Brain pericyte (primary cell): ENCODE measurements at regions not wholly inside any gene's neighbourhood (a gene's known extent, or its start where the extent isn't known, plus 50 kb on each side); places are given as distances from the start of the nearest gene placed in this dataset.

Source experiments
- DNase-seq: peaks from one replicate; pipeline ENCODE4 v3.0.0-alpha.2; 2012; ENCODE audit warnings: low read depth, low spot score

GRCh38 chr14:22456421-22456820 lies 132.6 kb downstream of the DAD1 start:
- no peak for DNase-seq

GRCh38 chr14:22452330-22452729 lies 136.7 kb downstream of the DAD1 start:
- DNase-seq: no peak

- DNase-seq: no peak
Observed at GRCh38 chr14:22450266-22450665, 138.8 kb downstream of the DAD1 start.

GRCh38 chr14:22449600-22449905 lies 139.5 kb downstream of the DAD1 start:
- DNase-seq: no peak

DNA sequence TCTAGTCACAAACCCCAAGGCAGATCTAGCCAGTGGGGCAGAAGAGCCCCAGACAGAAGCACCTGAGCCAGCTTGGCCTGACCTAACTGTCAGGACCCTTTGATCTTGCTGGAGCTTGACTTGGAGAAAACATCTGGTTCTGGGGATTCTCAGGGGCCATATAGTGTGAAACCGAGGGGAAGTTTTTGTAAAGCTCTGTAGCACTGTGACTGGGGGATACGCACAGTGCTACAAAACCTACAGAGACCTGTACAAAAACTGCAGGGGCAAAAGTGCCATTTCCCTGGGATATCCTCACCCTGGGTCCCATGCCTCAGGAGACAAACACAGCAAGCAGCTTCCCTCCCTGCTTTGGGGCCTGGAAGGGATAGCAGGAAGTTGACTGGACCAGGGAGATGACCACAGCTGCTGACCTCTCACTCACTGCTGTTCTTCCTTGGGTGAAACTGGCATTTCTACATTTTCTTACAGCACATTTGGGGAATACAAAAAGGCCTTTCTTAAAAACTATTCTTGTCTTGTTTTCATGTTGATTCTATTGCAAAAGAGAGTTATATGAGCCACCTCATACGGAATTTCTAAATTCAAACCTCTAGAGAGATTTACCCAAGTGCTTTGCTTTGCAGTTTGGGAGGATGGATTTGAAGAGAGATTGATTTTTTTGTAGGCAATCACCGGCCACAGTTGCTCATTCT lies 140.0 kb downstream of the DAD1 start:
- no peak for DNase-seq

- no peak for DNase-seq
Observed at GRCh38 chr14:22448035-22448904, 140.8 kb downstream of the DAD1 start.

GRCh38 chr14:22438742-22439141 lies 150.3 kb downstream of the DAD1 start:
- DNase-seq: no peak

DNA sequence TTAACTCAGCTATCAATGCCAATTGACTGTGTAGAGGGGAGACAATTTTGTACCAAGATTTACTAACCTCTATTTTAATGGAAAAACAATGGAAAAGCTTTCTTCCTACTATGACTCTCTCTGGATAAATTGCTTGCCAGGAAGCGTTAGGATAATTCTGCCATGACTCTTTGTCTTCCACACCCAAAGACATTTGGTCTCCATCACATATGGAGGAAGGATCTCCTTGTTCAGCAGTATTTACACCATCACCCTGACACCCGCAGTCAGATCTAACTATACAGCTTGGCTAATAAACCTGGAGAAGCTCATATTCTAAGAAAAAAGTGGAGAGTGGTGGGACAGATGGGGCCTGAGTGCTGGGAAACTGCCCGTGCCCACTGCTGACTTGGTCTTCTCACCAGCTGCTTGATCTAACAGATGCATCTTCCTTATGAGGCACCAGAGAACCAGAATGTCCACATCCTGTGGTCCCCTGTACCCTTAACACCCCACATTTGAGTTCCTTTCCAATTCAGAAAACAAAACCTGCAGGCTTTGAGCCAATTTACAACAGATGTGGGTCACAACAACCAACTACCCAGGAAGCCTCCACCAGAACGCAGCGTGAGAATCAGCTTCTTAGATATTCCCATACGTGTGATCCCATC lies 154.0 kb downstream of the DAD1 start:
- DNase-seq: no peak

- no peak for DNase-seq
Observed at GRCh38 chr14:22434030-22434429, 155.0 kb downstream of the DAD1 start.

DNA sequence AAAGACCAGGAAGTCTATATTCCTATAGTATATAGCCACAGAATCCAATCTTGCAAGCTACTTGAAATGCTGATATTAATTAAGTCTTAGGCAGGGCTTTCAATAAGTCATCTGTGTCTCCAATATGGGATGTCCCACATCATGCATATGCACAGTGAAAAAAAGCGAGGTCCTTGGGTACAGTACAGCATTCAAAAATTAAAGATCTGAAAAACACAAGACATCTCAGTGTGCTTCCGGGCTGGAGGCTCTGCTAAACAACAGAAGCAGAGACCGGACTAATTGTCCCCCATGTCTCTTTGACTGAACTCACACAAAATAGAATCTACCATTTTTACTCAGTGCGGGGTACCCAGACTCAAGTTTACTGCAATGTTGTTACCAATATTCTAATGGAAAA lies 156.0 kb downstream of the DAD1 start:
- no peak for DNase-seq

- DNase-seq: peak; percentile 88
Observed at GRCh38 chr14:22432348-22432976, 156.6 kb downstream of the DAD1 start.

GRCh38 chr14:22429546-22430294 lies 159.3 kb downstream of the DAD1 start:
- DNase-seq: no peak

GRCh38 chr14:22428700-22429291 lies 160.2 kb downstream of the DAD1 start:
- no peak for DNase-seq

- DNase-seq: no peak
Observed at GRCh38 chr14:22427771-22428231, 161.2 kb downstream of the DAD1 start.

GRCh38 chr14:22426711-22427110 lies 162.3 kb downstream of the DAD1 start:
- no peak for DNase-seq

DNA sequence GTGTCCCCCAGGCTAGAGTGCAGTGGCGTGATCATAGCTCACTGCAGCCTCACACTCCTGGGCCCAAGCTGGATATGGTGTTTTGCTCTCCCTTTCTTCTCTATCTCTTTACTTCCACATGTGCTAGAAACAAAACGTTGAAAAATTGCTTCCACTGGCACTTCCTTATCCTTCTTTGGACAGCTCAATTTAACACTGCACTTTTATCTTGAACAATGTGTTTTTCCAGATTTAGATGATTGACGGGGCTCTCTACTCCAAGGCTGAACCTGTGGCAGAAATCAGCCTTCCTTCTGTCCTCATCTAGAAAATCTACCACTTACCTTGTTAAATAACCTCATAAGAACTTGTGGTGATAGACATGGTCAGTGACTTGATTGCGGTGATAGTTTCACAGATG lies 165.1 kb downstream of the DAD1 start:
- no peak for DNase-seq

- DNase-seq: no peak
Observed at GRCh38 chr14:22422238-22422637, 166.8 kb downstream of the DAD1 start.

- no peak for DNase-seq
Observed at GRCh38 chr14:22420598-22421186, 168.3 kb downstream of the DAD1 start.

DNA sequence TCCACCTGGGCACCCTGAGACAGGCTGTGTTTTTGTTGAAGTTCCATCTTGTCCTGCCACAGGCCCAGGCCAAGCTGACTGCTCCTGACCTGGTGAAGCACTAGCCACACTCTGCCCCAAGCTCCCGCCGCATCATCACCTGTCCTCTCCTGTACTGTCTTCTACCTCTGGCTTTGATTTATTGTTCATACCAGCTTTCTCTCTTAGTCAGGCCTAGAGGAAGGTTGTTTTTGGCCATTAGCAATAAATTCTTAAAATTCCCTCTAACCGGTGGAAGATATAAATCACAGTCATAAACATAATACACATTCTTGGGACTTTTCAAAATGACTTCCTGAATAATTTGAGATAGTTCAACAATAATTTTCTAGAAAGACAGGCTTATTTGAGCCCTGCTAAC lies 169.4 kb downstream of the DAD1 start:
- DNase-seq: no peak

DNA sequence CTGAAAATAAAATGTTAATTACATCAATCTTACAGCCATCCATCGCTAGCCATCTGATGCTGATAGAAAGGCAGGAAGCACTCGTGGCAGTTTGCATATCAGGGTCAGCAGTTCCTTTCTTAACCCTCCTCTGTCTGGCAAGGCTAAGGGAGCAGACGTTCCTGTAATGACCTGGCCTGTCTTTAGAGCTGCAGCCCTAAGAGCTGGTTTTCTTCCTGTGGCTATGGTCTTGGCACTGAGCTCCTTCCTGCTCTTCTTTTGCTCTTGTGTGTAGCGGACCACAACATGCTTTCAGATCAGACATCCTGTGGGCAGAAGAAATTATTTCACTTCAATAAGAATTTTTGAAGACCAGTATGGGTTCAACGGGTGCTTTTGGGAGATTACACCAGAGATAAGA lies 170.4 kb downstream of the DAD1 start:
- no peak for DNase-seq

DNA sequence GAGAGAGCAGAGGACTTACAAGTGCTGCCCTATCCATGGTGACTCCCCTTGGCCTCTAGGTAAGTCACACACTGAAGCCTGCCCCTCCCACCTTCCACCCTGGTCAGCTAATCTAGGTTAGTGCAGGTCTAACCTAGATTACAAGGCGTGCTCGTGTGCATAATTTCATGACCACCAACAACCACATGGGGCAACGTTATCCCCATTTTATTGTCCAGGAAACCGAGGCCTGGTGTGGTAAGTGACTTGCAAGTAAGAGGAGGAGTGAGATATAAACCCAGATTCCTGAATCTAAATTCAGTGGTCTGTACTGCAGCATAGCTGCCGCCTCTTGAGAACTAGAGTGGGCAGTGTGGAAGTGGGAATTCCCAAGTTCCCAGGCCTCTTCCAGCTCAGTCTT lies 171.1 kb downstream of the DAD1 start:
- DNase-seq: no peak
